SU-DHL-6 (cell line): ENCODE measurements at regions not wholly inside any gene's neighbourhood (a gene's known extent, or its start where the extent isn't known, plus 50 kb on each side); places are given as distances from the start of the nearest gene placed in this dataset.

ENCODE experiments used
- H2AFZ ChIP-seq: fragments of 200-600 bp; sonication (generic); 2 replicates; pipeline ENCODE4 v1.6.1; 2014; ENCODE audit warnings: low read depth, mild to moderate bottlenecking, moderate library complexity, mixed read lengths, antibody characterized with exemption, low read length; ENCODE audit not compliant: severe bottlenecking
- H3F3A ChIP-seq: fragments of 200-600 bp; shearing (Covaris generic); 2 replicates; pipeline ENCODE4 v1.6.0; 2016; ENCODE audit warnings: antibody characterized with exemption, mild to moderate bottlenecking; ENCODE audit not compliant: insufficient read depth
- H3K27ac ChIP-seq: fragments of 200-600 bp; sonication (generic); 2 replicates; pipeline ENCODE4 v1.5.1; 2016; ENCODE audit warnings: low read depth, mild to moderate bottlenecking, low read length, moderate library complexity, mixed read lengths
- H3K27me3 ChIP-seq: fragments of 200-600 bp; sonication (generic), shearing (Covaris generic); 2 replicates; pipeline ENCODE4 v1.6.0; 2014; ENCODE audit warnings: mild to moderate bottlenecking, low read length
- H3K36me3 ChIP-seq: fragments of 200-600 bp; sonication (generic); 2 replicates; pipeline ENCODE4 v1.6.1; 2014; ENCODE audit warnings: mild to moderate bottlenecking, low read length, mixed read lengths
- H3K4me2 ChIP-seq: fragments of 300-600, 200-600 bp; shearing (Covaris generic), sonication (generic); 2 replicates; pipeline ENCODE4 v1.6.0; 2014; ENCODE audit warnings: low read length, low read depth, mild to moderate bottlenecking; ENCODE audit not compliant: poor library complexity, severe bottlenecking
- H3K4me3 ChIP-seq: fragments of 200-600 bp; sonication (generic); 2 replicates; pipeline ENCODE4 v1.5.1; 2014; ENCODE audit warnings: antibody characterized with exemption, low read length, mild to moderate bottlenecking, mixed read lengths; ENCODE audit not compliant: insufficient read depth, poor library complexity, severe bottlenecking
- H3K79me2 ChIP-seq: fragments of 200-600 bp; sonication (generic); 2 replicates; pipeline ENCODE4 v1.6.1; 2014; ENCODE audit warnings: mild to moderate bottlenecking, low read length, moderate library complexity; ENCODE audit not compliant: insufficient read depth
- H3K9ac ChIP-seq: fragments of 200-600 bp; sonication (generic); 2 replicates; pipeline ENCODE4 v1.7.0; 2014; ENCODE audit warnings: mild to moderate bottlenecking, low read length
- H3K9me2 ChIP-seq: fragments of 200-600 bp; sonication (generic); replicated peaks from 2 replicates; pipeline ENCODE4 v1.6.1; 2014; ENCODE audit warnings: low read length; ENCODE audit not compliant: insufficient read depth
- H3K9me3 ChIP-seq: fragments of 200-600 bp; sonication (generic); 2 replicates; pipeline ENCODE4 v1.6.1; 2014; ENCODE audit warnings: low read length, mixed read lengths; ENCODE audit not compliant: insufficient read depth
- H4K20me1 ChIP-seq: fragments of 200-600 bp; sonication (generic); 2 replicates; pipeline ENCODE4 v1.6.1; 2014; ENCODE audit warnings: low read depth, mild to moderate bottlenecking, antibody characterized with exemption, low read length, moderate library complexity, mixed read lengths
- CTCF ChIP-seq: fragments of 200-600 bp; sonication (generic); IDR thresholded peaks from one replicate; pipeline ENCODE4 v1.5.1; 2017; ENCODE audit warnings: antibody characterized with exemption, mild to moderate bottlenecking, low read length, moderate library complexity; ENCODE audit not compliant: insufficient read depth, poor library complexity, severe bottlenecking
- EZH2phosphoT487 ChIP-seq: fragments of 200-600 bp; sonication (generic), shearing (Covaris generic); conservative IDR thresholded peaks from 2 replicates; pipeline ENCODE4 v1.6.1; 2018; ENCODE audit warnings: mild to moderate bottlenecking, antibody characterized with exemption, low read length, moderate library complexity, mixed read lengths

GRCh38 chr7:32410545-32410944 lies 79.6 kb downstream of the LSM5 start:
- Histone ChIP-seq H3K9me3 (no peaks in the 10 kb centered on the region), H3F3A (no peaks in the 10 kb centered on the region), H3K79me2 (no peaks in the 10 kb centered on the region), H2AFZ (no peak overlapping the region), H3K36me3 (no peaks in the 10 kb centered on the region), H3K4me3 (no peak overlapping the region), H3K4me2 (no peak overlapping the region), H3K27me3 (no peaks in the 10 kb centered on the region), H3K9ac (no peak overlapping the region), H4K20me1 (no peaks in the 10 kb centered on the region), H3K27ac (no peak overlapping the region), H3K9me2 (no peaks in the 10 kb centered on the region)
- TF ChIP-seq EZH2phosphoT487 = no peak
- TF ChIP-seq CTCF = no peak

DNA sequence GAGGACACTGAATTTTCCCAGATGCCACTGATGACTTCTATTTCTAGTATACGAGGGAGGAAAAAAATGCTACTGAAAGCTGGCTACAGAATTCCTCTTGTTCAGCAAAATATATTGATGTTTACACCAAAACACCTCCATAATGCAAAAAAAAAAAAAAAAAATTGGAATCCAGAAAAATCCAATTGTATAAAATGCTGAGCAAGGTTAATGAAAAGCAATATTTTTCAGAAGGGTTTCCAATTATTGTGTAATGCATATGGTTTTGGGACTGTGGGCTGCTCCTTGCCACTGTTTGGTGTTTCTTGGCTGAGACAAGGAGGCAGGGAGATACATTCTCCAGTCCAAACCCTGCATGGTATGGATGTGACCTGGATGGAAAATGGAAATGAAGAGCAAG lies 83.8 kb downstream of the LSM5 start:
- Histone ChIP-seq H3K9me3 (no peaks in the 10 kb centered on the region), H4K20me1 (no peaks in the 10 kb centered on the region), H2AFZ (no peak overlapping the region), H3K4me2 (no peak overlapping the region), H3K79me2 (no peaks in the 10 kb centered on the region), H3K9me2 (no peaks in the 10 kb centered on the region), H3K9ac (no peak overlapping the region), H3K27ac (no peak overlapping the region), H3K4me3 (no peak overlapping the region), H3K36me3 (no peaks in the 10 kb centered on the region), H3F3A (no peaks in the 10 kb centered on the region), H3K27me3 (no peaks in the 10 kb centered on the region)
- TF ChIP-seq CTCF (no peak), EZH2phosphoT487 (no peak)

DNA sequence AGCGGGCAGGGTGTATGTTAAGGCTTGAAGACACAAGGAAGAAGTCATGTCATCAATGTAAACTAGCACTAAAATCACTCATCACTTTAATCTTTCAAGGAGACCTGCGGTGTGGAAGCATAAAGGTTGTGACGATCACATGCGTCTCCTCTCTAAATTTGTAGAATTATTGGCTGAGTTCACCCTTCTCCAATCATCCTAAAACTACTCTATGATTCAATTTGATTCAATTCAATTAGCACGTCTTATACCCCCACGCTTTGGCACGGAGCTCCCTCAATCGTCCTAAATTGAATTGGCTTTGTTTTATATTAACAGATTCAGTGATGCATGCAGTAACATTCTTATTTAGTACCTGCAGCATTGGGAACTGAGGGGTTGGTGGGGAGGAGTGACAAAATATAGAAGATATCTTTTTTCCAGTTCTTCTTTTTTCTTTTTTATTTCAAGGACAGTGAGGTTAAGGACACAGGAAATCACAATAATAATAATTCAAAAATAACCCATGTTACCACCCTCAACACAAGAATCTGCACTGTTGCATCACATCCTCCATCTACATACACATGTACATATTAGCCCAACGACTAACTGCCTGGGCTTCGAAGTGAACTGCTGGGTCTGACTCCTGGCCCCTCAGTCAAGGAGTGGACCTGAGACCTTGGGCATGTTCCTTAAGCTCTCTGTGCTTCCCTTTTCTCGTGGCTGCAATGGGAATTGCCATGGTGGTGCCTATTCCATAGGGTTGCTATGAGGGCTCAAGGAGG lies 86.5 kb downstream of the LSM5 start:
- TF ChIP-seq EZH2phosphoT487 (no peak), CTCF (no peak)
- Histone ChIP-seq H3K9me3 (no peaks in the 10 kb centered on the region), H3K4me3 (no peak overlapping the region), H3F3A (no peaks in the 10 kb centered on the region), H3K27me3 (no peaks in the 10 kb centered on the region), H3K79me2 (no peaks in the 10 kb centered on the region), H3K4me2 (no peak overlapping the region), H3K9ac (no peak overlapping the region), H2AFZ (no peak overlapping the region), H3K9me2 (no peaks in the 10 kb centered on the region), H3K36me3 (no peaks in the 10 kb centered on the region), H4K20me1 (no peaks in the 10 kb centered on the region), H3K27ac (no peak overlapping the region)
